GM23338 (cell line): ENCODE measurements at regions not wholly inside any gene's neighbourhood (a gene's known extent, or its start where the extent isn't known, plus 50 kb on each side); places are given as distances from the start of the nearest gene placed in this dataset.

Source experiments
- CREB1 ChIP-seq: fragments of 250-450 bp; sonication (Bioruptor Pico); IDR thresholded peaks from 2 replicates; pipeline ENCODE4 v1.5.0; 2020; ENCODE audit warnings: low read depth, mild to moderate bottlenecking, moderate library complexity
- CTCF ChIP-seq, 2 experiments: fragments of 200-600 bp in 1 of 2; sonication (generic) in 1 of 2; conservative IDR thresholded peaks; 2 replicates each; pipeline versions ENCODE4 v1.5.1 to v1.6.1; 2016 to 2017; ENCODE audit warnings: antibody characterized with exemption in 2 of 2, low read depth in 2 of 2, mild to moderate bottlenecking in 2 of 2, moderate library complexity in 1 of 2
- EZH2 ChIP-seq: fragments of 200-600 bp; sonication (generic); IDR thresholded peaks from one replicate; pipeline ENCODE4 v1.8.0; 2017; ENCODE audit warnings: antibody characterized with exemption, mild to moderate bottlenecking, low read depth; ENCODE audit not compliant: unreplicated experiment
- EZH2phosphoT487 ChIP-seq: fragments of 200-600 bp; sonication (generic); IDR thresholded peaks from one replicate; pipeline ENCODE4 v1.8.1; 2018; ENCODE audit warnings: antibody characterized with exemption; ENCODE audit not compliant: unreplicated experiment
- POLR2AphosphoS5 ChIP-seq: IDR thresholded peaks from 2 replicates; pipeline ENCODE4 v1.6.1; 2016; ENCODE audit warnings: antibody characterized with exemption, low read depth

DNA sequence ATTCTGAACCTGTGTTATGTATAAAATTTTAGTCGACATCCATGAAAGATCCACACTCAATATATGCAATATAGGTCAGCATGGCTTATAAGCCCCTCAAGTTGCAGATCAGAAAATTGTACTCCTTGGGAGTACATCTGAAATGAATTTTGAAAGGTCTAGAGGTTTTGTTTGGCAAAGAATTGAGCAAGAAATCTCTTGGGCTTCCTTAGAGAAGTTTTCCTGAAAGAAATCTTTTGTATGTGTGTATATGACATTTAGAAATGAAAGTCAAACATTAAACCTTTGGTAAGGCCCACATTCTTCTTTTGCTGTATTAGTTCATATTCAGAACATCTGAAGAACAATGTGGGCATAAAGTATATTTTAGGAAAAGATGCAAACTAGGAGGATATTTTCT lies 1006.6 kb downstream of the NAALADL2 start:
- TF ChIP-seq CTCF (conservative IDR thresholded peaks at IDR 0.05; ENCODE audit: low read depth in 2 of 2) (no peak), EZH2phosphoT487 (no peak), POLR2AphosphoS5 (no peak), CREB1 (CRISPR knock-in tag) (no peak), EZH2 (no peak)
